Astrocyte (in vitro differentiated cells and primary cell): ENCODE measurements at regions not wholly inside any gene's neighbourhood (a gene's known extent, or its start where the extent isn't known, plus 50 kb on each side); places are given as distances from the start of the nearest gene placed in this dataset.

ENCODE experiments used
- CTCF ChIP-seq: IDR thresholded peaks from 2 replicates; pipeline ENCODE4 v1.5.1; 2011; ENCODE audit warnings: low read depth, mild to moderate bottlenecking, inconsistent platforms, low read length, moderate library complexity; ENCODE audit not compliant: insufficient read depth
- EZH2 ChIP-seq: IDR thresholded peaks from 2 replicates; pipeline ENCODE4 v1.6.1; 2012; ENCODE audit warnings: mild to moderate bottlenecking, low read length, inconsistent platforms; ENCODE audit not compliant: insufficient read depth

GRCh38 chr9:87029905-87030304 lies 82.6 kb upstream of the GAS1 start:
- TF ChIP-seq CTCF, result no peak
- TF ChIP-seq EZH2, result no peak
